Mammary epithelial cell (primary cell): ENCODE measurements at regions not wholly inside any gene's neighbourhood (a gene's known extent, or its start where the extent isn't known, plus 50 kb on each side); places are given as distances from the start of the nearest gene placed in this dataset.

ENCODE experiments used
- CTCF ChIP-seq, 2 donors: IDR thresholded peaks in 1 of 2; conservative IDR thresholded peaks in 1 of 2; 2 replicates each; pipeline ENCODE4 v1.5.1; 2011 to 2012; ENCODE audit warnings: inconsistent platforms in 2 of 2, low read length in 2 of 2, mild to moderate bottlenecking in 2 of 2, control low read depth in 1 of 2, low read depth in 1 of 2; ENCODE audit not compliant: insufficient read depth in 1 of 2; ENCODE audit errors: extremely low read depth in 1 of 2
- EZH2 ChIP-seq: IDR thresholded peaks from 2 replicates; pipeline ENCODE4 v1.6.1; 2012; ENCODE audit warnings: low read length, inconsistent platforms, borderline replicate concordance

GRCh38 chr3:3305841-3306240 is 126.3 kb upstream of the CRBN start:
- TF ChIP-seq CTCF (conservative IDR thresholded peaks at IDR 0.05 in 1 of 2, IDR thresholded peaks at IDR 0.05 in 1 of 2; ENCODE audit: extremely low read depth in 1 of 2, insufficient read depth in 1 of 2, low read depth in 1 of 2, low read length in 2 of 2): no peak
- no peak for TF ChIP-seq EZH2
